Bone marrow (tissue), 2 donors: ENCODE measurements at regions not wholly inside any gene's neighbourhood (a gene's known extent, or its start where the extent isn't known, plus 50 kb on each side); places are given as distances from the start of the nearest gene placed in this dataset.
"Not testable (repeated sequence)": the region's sequence is repeated elsewhere in the genome, so short reads cannot be mapped to it uniquely, and the experiment has no call there.

Experiments
- DNase-seq, 2 donors: peaks; one replicate each; lab custom pipeline; 2025; lab: John Stamatoyannopoulos, UW

GRCh38 chr13:54394908-54395307, 1366.3 kb downstream of the OLFM4 start:
- no peak for DNase-seq

GRCh38 chr13:54402495-54402894, 1373.9 kb downstream of the OLFM4 start:
- no peak for DNase-seq

GRCh38 chr13:54415753-54416366, 1387.2 kb downstream of the OLFM4 start:
- DNase-seq = no peak

GRCh38 chr13:54422946-54423345, 1394.3 kb downstream of the OLFM4 start:
- DNase-seq = not testable (repeated sequence)

- DNase-seq = no peak
Observed at GRCh38 chr13:54424344-54424743, 1395.7 kb downstream of the OLFM4 start.

GRCh38 chr13:54433493-54434206, 1405.0 kb downstream of the OLFM4 start:
- no peak for DNase-seq

GRCh38 chr13:54440853-54441400, 1412.3 kb downstream of the OLFM4 start:
- DNase-seq = not testable (repeated sequence)

GRCh38 chr13:54445453-54445852, 1416.8 kb downstream of the OLFM4 start:
- no peak for DNase-seq

GRCh38 chr13:54445865-54446264, 1417.3 kb downstream of the OLFM4 start:
- no peak for DNase-seq

- no peak for DNase-seq
Observed at GRCh38 chr13:54449922-54450321, 1421.3 kb downstream of the OLFM4 start.

- no peak for DNase-seq
Observed at GRCh38 chr13:54484166-54484565, 1455.6 kb downstream of the OLFM4 start.

GRCh38 chr13:54486421-54487166, 1458.0 kb downstream of the OLFM4 start:
- DNase-seq = no peak

GRCh38 chr13:54489359-54489758, 1460.7 kb downstream of the OLFM4 start:
- no peak for DNase-seq

- DNase-seq = no peak
Observed at GRCh38 chr13:54492995-54493394, 1464.4 kb downstream of the OLFM4 start.

- no peak for DNase-seq
Observed at GRCh38 chr13:54511366-54511765, 1482.8 kb downstream of the OLFM4 start.

GRCh38 chr13:54513254-54513653, 1484.6 kb downstream of the OLFM4 start:
- no peak for DNase-seq

- DNase-seq = no peak
Observed at GRCh38 chr13:54536112-54536511, 1507.5 kb downstream of the OLFM4 start.

- no peak for DNase-seq
Observed at GRCh38 chr13:54563286-54563685, 1534.7 kb downstream of the OLFM4 start.

- not testable (repeated sequence) for DNase-seq
Observed at GRCh38 chr13:54572037-54572436, 1543.4 kb downstream of the OLFM4 start.

- no peak for DNase-seq
Observed at GRCh38 chr13:54573186-54573585, 1544.6 kb downstream of the OLFM4 start.

- DNase-seq = no peak
Observed at GRCh38 chr13:54574791-54575190, 1546.2 kb downstream of the OLFM4 start.

- DNase-seq = no peak
Observed at GRCh38 chr13:54591540-54591939, 1562.9 kb downstream of the OLFM4 start.

- no peak for DNase-seq
Observed at GRCh38 chr13:54592201-54592600, 1563.6 kb downstream of the OLFM4 start.
